Esophagus muscularis mucosa (tissue), 4 donors: ENCODE measurements at regions not wholly inside any gene's neighbourhood (a gene's known extent, or its start where the extent isn't known, plus 50 kb on each side); places are given as distances from the start of the nearest gene placed in this dataset.
A peak's percentile ranks its signal among the peaks of the same experiment; 100 is the strongest.

Experiments used
- DNase-seq: peaks from one replicate; pipeline ENCODE4 v3.0.0-alpha.2; 2017; ENCODE audit errors: extremely low spot score
- H3K27ac ChIP-seq, 4 donors: fragments of 200-600 bp; sonication (generic); replicated peaks in 1 of 4; 1 replicate in 3 of 4; 2 replicates in 1 of 4; pipeline ENCODE4 v1.5.1; 2016 to 2019; ENCODE audit warnings: mild to moderate bottlenecking in 1 of 4
- H3K27me3 ChIP-seq, 4 donors: fragments of 200-600 bp; sonication (generic); one replicate each; pipeline versions ENCODE4 v1.5.1 to v1.6.0; 2016 to 2019
- H3K36me3 ChIP-seq, 4 donors: fragments of 200-600 bp; sonication (generic); one replicate each; pipeline ENCODE4 v1.5.1; 2016 to 2019
- H3K4me1 ChIP-seq, 4 donors: fragments of 200-600 bp; sonication (generic); one replicate each; pipeline ENCODE4 v1.5.1; 2016 to 2019
- H3K4me3 ChIP-seq, 4 donors: fragments of 200-600 bp; sonication (generic); 1 replicate in 2 of 4; 2 replicates in 2 of 4; pipeline ENCODE4 v1.5.1; 2016 to 2019; ENCODE audit warnings: mild to moderate bottlenecking in 4 of 4, moderate library complexity in 1 of 4
- H3K9me3 ChIP-seq, 4 donors: fragments of 200-600 bp; sonication (generic); 1 replicate in 3 of 4; 2 replicates in 1 of 4; pipeline ENCODE4 v1.5.1; 2016 to 2019
- EP300 ChIP-seq: sonication (generic); formaldehyde crosslinking; IDR thresholded peaks from one replicate; pipeline ENCODE4 v1.6.1; 2017; ENCODE audit warnings: antibody characterized with exemption
- POLR2A ChIP-seq: fragments of 450-650 bp; IDR thresholded peaks from one replicate; pipeline ENCODE4 v1.6.1; 2017; ENCODE audit warnings: antibody characterized with exemption, moderate library complexity, mild to moderate bottlenecking, low read depth
- POLR2AphosphoS5 ChIP-seq, 2 donors: sonication (generic); formaldehyde crosslinking; IDR thresholded peaks; one replicate each; pipeline ENCODE4 v1.6.1; 2017; ENCODE audit warnings: antibody characterized with exemption in 2 of 2
- WGBS: methylation state at CpG from one replicate; pipeline ENCODE4 v1.1.5; 2018; 5-methylcytosine and 5-hydroxymethylcytosine counted together
- intact Hi-C: fragments of 100-400 bp; cut with DNase I; formaldehyde crosslinking; loops from one replicate; pipeline ENCODE4 v1.15.1; 2023
- TF ChIP-seq, protein P1 (sequence below), 3 experiments: fragments of 200-600 bp in 2 of 3; fragments of 450-650 bp in 1 of 3; sonication (generic) in 2 of 3; IDR thresholded peaks; one replicate each; pipeline ENCODE4 v1.5.1; 2017 to 2019; ENCODE audit warnings: antibody characterized with exemption in 3 of 3, mild to moderate bottlenecking in 2 of 3, moderate library complexity in 1 of 3

DNA sequence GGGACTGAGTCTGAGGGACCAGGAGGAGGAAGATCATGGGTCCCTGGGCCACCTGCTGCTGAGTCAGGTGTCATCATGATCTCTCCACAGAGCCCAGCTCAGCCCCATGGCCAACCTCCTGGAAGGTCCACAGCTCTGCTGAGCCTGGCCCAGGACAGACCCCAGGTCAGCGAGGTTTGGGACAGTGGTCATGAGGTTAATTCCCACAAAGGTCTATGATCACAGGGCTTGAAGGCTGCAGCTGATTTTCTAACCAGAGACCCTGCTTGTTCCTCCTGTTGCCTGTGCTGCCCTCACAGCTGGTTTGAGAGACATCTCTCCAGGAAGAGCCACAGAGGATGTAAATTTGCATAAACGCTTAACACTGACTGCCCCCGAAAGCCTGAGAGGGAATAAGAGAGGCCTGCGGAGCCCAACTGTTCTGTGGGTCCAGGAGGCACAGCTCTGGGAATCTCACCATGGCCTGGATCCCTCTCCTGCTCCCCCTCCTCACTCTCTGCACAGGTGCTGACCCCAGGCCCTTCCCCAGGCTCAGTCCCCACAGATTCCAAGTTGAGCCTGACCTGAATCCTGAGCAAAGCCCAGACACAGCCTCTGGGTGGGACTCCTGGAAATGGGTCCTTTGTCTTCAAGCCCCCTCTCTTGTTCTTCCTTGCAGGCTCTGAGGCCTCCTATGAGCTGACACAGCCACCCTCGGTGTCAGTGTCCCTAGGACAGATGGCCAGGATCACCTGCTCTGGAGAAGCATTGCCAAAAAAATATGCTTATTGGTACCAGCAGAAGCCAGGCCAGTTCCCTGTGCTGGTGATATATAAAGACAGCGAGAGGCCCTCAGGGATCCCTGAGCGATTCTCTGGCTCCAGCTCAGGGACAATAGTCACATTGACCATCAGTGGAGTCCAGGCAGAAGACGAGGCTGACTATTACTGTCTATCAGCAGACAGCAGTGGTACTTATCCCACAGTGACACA is 102.8 kb downstream of the GGTLC2 start:
- H3K36me3 ChIP-seq: no peaks in the 10 kb centered on the region
- peak; percentile 55 for DNase-seq
- no peak overlapping the region for H3K27ac ChIP-seq
- H3K27me3 ChIP-seq: peaks cover 0 to 26% (median 2%) of the 10 kb centered on the region in 4 donors
- TF ChIP-seq, protein P1, sequence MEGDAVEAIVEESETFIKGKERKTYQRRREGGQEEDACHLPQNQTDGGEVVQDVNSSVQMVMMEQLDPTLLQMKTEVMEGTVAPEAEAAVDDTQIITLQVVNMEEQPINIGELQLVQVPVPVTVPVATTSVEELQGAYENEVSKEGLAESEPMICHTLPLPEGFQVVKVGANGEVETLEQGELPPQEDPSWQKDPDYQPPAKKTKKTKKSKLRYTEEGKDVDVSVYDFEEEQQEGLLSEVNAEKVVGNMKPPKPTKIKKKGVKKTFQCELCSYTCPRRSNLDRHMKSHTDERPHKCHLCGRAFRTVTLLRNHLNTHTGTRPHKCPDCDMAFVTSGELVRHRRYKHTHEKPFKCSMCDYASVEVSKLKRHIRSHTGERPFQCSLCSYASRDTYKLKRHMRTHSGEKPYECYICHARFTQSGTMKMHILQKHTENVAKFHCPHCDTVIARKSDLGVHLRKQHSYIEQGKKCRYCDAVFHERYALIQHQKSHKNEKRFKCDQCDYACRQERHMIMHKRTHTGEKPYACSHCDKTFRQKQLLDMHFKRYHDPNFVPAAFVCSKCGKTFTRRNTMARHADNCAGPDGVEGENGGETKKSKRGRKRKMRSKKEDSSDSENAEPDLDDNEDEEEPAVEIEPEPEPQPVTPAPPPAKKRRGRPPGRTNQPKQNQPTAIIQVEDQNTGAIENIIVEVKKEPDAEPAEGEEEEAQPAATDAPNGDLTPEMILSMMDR (IDR thresholded peaks at IDR 0.05): no peak
- no peak for TF ChIP-seq EP300
- no peak overlapping the region for H3K4me3 ChIP-seq
- WGBS: 51% methylated on average over 8 of the region's 8 CpGs
- no peaks in the 10 kb centered on the region for H3K9me3 ChIP-seq
- intact Hi-C loops: no loop called here
- no peaks in the 10 kb centered on the region for H3K4me1 ChIP-seq

DNA sequence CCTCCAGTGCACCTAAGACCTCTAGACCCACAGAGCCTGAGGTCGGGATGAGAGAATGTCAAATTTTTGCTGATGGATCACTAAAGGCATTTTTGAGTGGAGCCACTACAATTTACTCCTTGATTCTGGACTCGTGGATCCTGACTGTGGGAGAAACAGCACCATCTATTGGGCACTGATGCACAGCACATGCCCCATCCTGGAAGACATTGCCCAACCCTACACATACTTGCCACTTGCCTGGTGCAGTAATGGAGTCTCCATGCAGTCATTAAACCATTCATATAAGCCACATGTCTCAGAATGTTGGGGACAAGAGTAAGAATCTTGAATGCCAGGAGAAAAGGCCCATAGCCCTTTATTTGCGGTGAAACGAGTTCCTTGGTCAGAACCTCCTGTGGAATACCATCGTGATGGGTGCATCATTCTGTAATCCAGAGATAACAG is 103.9 kb downstream of the GGTLC2 start:
- DNase-seq: no peak
- Histone ChIP-seq H3K9me3 (no peaks in the 10 kb centered on the region), H3K27me3 (peaks cover 0 to 23% (median 2%) of the 10 kb centered on the region in 4 donors), H3K4me3 (no peak overlapping the region), H3K36me3 (no peaks in the 10 kb centered on the region), H3K27ac (no peak overlapping the region), H3K4me1 (no peaks in the 10 kb centered on the region)
- intact Hi-C loops: no loop called here
- WGBS: 50% methylated on average over 5 of the region's 5 CpGs
- TF ChIP-seq, protein P1 (IDR thresholded peaks at IDR 0.05): peak; percentile 34 to 82 (median 54)
- TF ChIP-seq EP300: no peak

DNA sequence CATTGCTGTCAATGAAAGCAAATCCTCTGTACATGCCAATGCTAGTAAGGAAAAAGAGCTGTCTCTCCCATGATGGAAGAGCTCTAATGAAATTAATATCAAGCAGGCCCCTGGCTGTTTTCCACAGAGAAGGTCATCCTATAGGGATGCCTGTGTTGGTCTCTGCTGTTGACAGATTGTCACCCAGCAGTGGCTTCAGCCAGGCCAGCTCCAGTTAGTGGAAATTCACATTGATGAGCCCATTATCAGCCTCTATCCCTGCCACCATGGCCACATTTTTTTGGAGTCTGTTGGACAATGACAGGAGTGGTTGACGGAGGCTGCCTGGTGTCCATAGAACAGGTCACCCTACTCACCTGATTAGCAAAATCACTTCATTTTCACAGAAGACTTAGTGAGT is 104.3 kb downstream of the GGTLC2 start:
- no peaks in the 10 kb centered on the region for H3K9me3 ChIP-seq
- 100% methylated on average over 1 of the region's 1 CpG for WGBS
- H3K4me1 ChIP-seq: no peaks in the 10 kb centered on the region
- DNase-seq: no peak
- H3K36me3 ChIP-seq: no peaks in the 10 kb centered on the region
- intact Hi-C loops: no loop called here
- TF ChIP-seq, protein P1 (IDR thresholded peaks at IDR 0.05): no peak
- TF ChIP-seq POLR2AphosphoS5 (IDR thresholded peaks at IDR 0.05) (no peak), POLR2A (no peak), EP300 (no peak)
- peaks cover 0 to 22% (median 2%) of the 10 kb centered on the region in 4 donors for H3K27me3 ChIP-seq
- no peak overlapping the region for H3K27ac ChIP-seq
- no peak overlapping the region for H3K4me3 ChIP-seq

GRCh38 chr22:22749167-22749758 is 104.8 kb downstream of the GGTLC2 start:
- Histone ChIP-seq H3K9me3 (no peaks in the 10 kb centered on the region), H3K36me3 (no peaks in the 10 kb centered on the region), H3K27ac (no peak overlapping the region), H3K4me1 (no peaks in the 10 kb centered on the region), H3K27me3 (peaks cover 0 to 18% (median 2%) of the 10 kb centered on the region in 4 donors), H3K4me3 (no peak overlapping the region)
- intact Hi-C loops: no loop called here
- no peak for DNase-seq
- 57% methylated on average over 3 of the region's 7 CpGs for WGBS
- TF ChIP-seq, protein P1 (IDR thresholded peaks at IDR 0.05): no peak
- TF ChIP-seq EP300: no peak
- no peak for TF ChIP-seq POLR2A
- TF ChIP-seq POLR2AphosphoS5 (IDR thresholded peaks at IDR 0.05): no peak
